ENCODE measurements at regions not wholly inside any gene's neighbourhood (a gene's known extent, or its start where the extent isn't known, plus 50 kb on each side); places are given as distances from the start of the nearest gene placed in this dataset.

- peak; percentile 44 to 52 for DNase-seq (ENCODE audit: extremely low read depth in 1 of 2, low read depth in 1 of 2)
Measured at GRCh38 chr16:85416228-85417109, 196.7 kb upstream of the GSE1 start.

- DNase-seq (ENCODE audit: extremely low read depth in 1 of 2, low read depth in 1 of 2): no peak
Measured at GRCh38 chr16:85417156-85417860, 195.8 kb upstream of the GSE1 start.

- DNase-seq (ENCODE audit: extremely low read depth in 1 of 2, low read depth in 1 of 2): no peak
Measured at GRCh38 chr16:85418978-85419491, 194.1 kb upstream of the GSE1 start.

GRCh38 chr16:85419503-85420408 lies 193.4 kb upstream of the GSE1 start:
- no peak for DNase-seq (ENCODE audit: extremely low read depth in 1 of 2, low read depth in 1 of 2)

GRCh38 chr16:85420501-85421337 lies 192.4 kb upstream of the GSE1 start:
- peak; percentile 11 to 68 for DNase-seq (ENCODE audit: extremely low read depth in 1 of 2, low read depth in 1 of 2)

GRCh38 chr16:85421338-85422195 lies 191.6 kb upstream of the GSE1 start:
- DNase-seq (ENCODE audit: extremely low read depth in 1 of 2, low read depth in 1 of 2): no peak

GRCh38 chr16:85422196-85422631 lies 190.9 kb upstream of the GSE1 start:
- DNase-seq (ENCODE audit: extremely low read depth in 1 of 2, low read depth in 1 of 2): no peak

- no peak for DNase-seq (ENCODE audit: extremely low read depth in 1 of 2, low read depth in 1 of 2)
Measured at GRCh38 chr16:85422632-85423550, 190.2 kb upstream of the GSE1 start.

GRCh38 chr16:85423631-85424030 lies 189.5 kb upstream of the GSE1 start:
- DNase-seq (ENCODE audit: extremely low read depth in 1 of 2, low read depth in 1 of 2): no peak

- DNase-seq (ENCODE audit: extremely low read depth in 1 of 2, low read depth in 1 of 2): no peak
Measured at GRCh38 chr16:85424260-85425073, 188.7 kb upstream of the GSE1 start.

GRCh38 chr16:85425074-85425662 lies 188.0 kb upstream of the GSE1 start:
- no peak for DNase-seq (ENCODE audit: extremely low read depth in 1 of 2, low read depth in 1 of 2)

GRCh38 chr16:85426806-85427205 lies 186.3 kb upstream of the GSE1 start:
- DNase-seq (ENCODE audit: extremely low read depth in 1 of 2, low read depth in 1 of 2): no peak

GRCh38 chr16:85428168-85428898 lies 184.8 kb upstream of the GSE1 start:
- no peak for DNase-seq (ENCODE audit: extremely low read depth in 1 of 2, low read depth in 1 of 2)

- DNase-seq (ENCODE audit: extremely low read depth in 1 of 2, low read depth in 1 of 2): no peak
Measured at GRCh38 chr16:85428899-85429775, 184.0 kb upstream of the GSE1 start.
